Kidney glomerular epithelial cell (primary cell): ENCODE measurements at regions not wholly inside any gene's neighbourhood (a gene's known extent, or its start where the extent isn't known, plus 50 kb on each side); places are given as distances from the start of the nearest gene placed in this dataset.

Source experiments
- DNase-seq: peaks from one replicate; lab custom pipeline; 2025; lab: John Stamatoyannopoulos, UW

GRCh38 chr1:106755682-106756406 is 300.6 kb upstream of the PRMT6 start:
- DNase-seq = peak; percentile 78

GRCh38 chr1:106756752-106757151 is 299.7 kb upstream of the PRMT6 start:
- no peak for DNase-seq

DNA sequence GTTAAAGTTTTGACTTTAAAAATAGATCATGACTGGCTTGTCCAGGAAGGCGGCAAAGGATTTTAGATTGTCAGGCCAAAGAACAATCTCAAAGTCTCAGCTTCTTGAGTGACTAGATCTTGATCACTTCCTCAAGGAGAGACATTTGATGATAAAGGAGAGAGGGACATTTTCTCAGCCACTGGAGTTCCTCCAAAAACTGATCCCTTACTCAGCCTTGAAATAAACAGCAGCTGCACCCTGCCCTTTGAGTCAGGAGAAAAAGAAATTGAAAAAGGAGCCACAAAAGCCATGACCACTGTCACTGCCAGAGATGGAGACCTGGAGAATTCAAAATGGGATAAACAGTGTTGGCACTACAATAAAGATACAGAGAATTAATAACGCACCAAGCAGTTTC is 288.4 kb upstream of the PRMT6 start:
- no peak for DNase-seq

DNA sequence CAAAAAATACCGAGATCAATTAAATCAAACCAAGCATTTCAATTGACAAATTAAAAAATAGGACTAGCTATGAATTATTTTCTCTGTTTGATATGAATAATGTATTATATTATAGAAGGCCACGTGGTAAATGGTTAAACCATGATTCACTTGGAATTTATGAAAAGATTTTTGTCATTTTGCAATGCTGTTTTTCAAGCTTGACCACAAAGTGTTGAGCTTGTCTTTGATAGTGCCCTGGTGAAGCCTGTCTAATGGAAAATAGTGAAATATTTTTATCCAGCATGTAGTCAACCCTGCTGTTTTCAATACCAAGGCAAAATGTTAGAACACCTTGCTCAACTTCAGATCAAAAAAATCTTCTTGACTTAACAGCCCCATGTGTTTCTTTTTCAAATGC is 288.0 kb upstream of the PRMT6 start:
- DNase-seq = peak; percentile 69

DNA sequence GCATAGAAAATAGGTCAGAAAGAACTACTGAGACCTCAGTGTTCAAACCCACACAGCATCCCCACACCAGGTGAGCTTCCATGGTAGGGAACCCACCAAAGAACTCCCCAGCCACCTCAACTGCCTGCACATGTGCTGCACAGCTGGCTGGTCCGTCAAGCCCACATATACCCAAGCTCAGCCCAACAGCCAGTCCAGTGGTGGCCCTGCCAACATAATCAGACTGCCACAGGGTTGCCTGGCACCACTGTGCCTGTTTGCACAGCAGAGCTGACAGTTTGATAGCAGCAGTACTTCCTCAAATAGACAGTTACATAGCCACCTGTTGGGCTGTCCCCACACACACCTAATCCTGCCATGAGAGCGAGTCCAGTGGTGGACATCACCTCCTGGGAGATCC is 283.3 kb upstream of the PRMT6 start:
- DNase-seq = no peak

GRCh38 chr1:106780066-106780465 is 276.4 kb upstream of the PRMT6 start:
- no peak for DNase-seq

GRCh38 chr1:106780806-106781569 is 275.5 kb upstream of the PRMT6 start:
- DNase-seq = no peak

GRCh38 chr1:106785176-106785575 is 271.3 kb upstream of the PRMT6 start:
- DNase-seq = no peak

GRCh38 chr1:106787520-106787919 is 269.0 kb upstream of the PRMT6 start:
- no peak for DNase-seq

- DNase-seq = no peak
Observed at GRCh38 chr1:106789686-106790085, 266.8 kb upstream of the PRMT6 start.

GRCh38 chr1:106791041-106791440 is 265.4 kb upstream of the PRMT6 start:
- DNase-seq = no peak

GRCh38 chr1:106793651-106794050 is 262.8 kb upstream of the PRMT6 start:
- DNase-seq = no peak

GRCh38 chr1:106798991-106799390 is 257.5 kb upstream of the PRMT6 start:
- no peak for DNase-seq

DNA sequence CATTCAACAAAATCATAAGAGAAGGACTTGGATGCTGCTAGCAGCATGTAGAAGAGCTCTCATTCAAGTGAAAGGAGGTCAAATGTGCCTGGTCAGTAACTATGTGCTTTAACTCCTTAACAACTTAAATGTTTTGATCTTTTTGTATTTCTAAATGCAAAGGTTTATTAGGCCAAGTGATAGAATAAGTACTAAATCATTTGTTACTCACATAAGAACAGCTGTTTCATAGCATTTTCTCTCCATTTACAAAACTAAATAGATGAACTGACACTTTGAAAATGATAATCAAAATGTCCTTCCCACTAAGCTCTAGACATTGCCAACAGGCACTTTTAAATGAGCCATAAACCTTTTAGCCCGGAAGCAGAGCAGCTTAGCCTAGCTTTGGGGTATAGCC is 254.3 kb upstream of the PRMT6 start:
- no peak for DNase-seq

GRCh38 chr1:106814418-106814817 is 242.1 kb upstream of the PRMT6 start:
- no peak for DNase-seq

- no peak for DNase-seq
Observed at GRCh38 chr1:106817575-106817974, 238.9 kb upstream of the PRMT6 start.

DNA sequence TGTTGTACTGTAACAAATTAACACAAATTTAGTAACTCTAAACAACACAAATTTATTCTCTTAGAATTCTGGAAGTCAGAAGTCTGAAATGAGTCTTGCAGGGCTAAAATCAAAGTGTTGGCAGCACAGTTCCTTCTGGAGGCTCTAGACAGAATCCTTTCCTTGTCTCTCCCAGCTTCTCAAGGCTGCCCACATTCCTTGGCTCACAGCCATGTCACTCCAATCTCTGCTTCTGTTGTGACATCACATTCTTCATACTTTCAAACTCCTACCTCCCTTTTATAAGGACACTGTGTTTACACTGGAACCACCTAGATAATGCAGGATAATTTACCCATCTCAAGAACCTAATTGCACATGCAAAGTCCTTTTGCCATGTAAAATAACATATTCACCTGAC is 225.0 kb upstream of the PRMT6 start:
- no peak for DNase-seq

DNA sequence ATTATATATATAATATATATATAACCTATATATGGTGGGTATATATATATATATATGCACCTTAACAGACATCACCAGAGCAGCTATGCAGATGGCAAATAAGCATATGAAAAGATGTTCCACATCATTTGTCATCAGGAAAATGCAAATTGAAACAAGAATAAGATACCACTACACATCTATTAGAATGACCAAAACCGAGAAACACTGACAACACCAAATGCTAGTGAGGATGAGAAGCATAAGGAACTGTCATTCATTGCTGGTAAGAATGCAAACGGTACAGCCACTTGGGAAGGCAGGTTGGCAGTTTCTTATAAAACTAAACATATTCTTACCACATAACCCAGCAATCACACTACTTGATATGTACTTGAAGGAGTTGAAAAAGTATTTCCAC is 219.8 kb upstream of the PRMT6 start:
- DNase-seq = no peak

DNA sequence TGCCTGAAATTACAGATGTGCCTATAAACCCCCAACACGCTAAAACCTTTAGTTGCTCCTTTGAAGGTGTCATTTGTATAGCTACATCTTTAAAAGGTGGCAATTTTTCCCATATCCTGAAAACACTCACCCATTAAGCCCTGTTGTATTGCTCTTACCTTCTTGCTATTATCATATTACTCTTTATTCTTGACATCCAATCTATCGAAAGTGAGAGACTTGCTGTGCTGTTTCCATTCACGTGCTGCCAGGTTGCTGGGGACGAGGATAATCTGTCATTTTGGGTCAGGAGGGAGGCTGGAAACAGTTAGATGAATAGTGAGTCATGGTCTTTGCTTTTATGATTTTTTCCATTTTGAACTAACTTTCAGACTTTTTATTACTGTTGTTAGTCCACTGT is 213.0 kb upstream of the PRMT6 start:
- no peak for DNase-seq

- peak; percentile 73 for DNase-seq
Observed at GRCh38 chr1:106846656-106847055, 209.8 kb upstream of the PRMT6 start.

DNA sequence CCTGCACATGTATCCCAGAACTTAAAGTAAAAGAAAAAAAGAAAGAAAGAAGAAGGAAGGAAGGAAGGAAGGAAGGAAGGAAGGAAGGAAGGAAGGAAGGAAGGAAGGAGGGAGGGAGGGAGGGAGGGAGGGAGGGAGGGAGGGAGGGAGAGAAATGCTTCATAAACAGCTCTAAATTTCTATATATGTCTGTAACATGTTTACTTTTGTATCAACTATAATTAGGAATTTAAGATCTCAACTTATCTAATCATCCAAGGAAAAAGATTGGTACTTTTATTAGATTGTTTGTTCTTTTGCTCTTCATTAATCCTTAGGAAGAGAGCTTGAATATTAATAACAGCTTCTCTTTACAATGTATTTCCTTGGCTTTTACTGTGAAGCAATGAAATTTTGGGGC is 195.4 kb upstream of the PRMT6 start:
- DNase-seq = no peak

DNA sequence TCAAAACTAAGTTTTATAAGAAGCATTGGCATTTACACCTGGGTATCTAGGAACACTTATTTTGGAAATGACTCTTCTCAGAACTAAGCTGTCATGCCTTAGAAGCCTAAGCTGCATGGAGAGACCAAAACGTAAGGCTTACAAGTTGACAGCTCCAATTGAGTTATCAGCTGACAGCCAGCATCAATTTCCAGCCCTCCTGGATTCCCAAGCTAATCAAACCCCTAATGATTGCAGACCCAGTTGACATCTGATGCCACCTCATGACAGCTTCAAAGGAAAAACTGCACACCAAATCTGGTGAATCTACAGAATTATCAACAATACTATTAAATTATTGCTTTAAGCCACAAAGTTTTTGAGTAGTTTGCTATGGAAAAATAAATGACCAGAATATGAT is 187.6 kb upstream of the PRMT6 start:
- no peak for DNase-seq

GRCh38 chr1:106875622-106876021 is 180.9 kb upstream of the PRMT6 start:
- no peak for DNase-seq

- no peak for DNase-seq
Observed at GRCh38 chr1:106876384-106876783, 180.1 kb upstream of the PRMT6 start.
